ENCODE measurements at regions not wholly inside any gene's neighbourhood (a gene's known extent, or its start where the extent isn't known, plus 50 kb on each side); places are given as distances from the start of the nearest gene placed in this dataset.
"Not testable (repeated sequence)": the region's sequence is repeated elsewhere in the genome, so short reads cannot be mapped to it uniquely, and the experiment has no call there.

GRCh38 chr7:104264285-104264684 lies 56.5 kb upstream of the ORC5 start:
- DNase-seq, result no peak
- no peak for ATAC-seq
- intact Hi-C loops (cut with DNase I), result no loop called here

DNA sequence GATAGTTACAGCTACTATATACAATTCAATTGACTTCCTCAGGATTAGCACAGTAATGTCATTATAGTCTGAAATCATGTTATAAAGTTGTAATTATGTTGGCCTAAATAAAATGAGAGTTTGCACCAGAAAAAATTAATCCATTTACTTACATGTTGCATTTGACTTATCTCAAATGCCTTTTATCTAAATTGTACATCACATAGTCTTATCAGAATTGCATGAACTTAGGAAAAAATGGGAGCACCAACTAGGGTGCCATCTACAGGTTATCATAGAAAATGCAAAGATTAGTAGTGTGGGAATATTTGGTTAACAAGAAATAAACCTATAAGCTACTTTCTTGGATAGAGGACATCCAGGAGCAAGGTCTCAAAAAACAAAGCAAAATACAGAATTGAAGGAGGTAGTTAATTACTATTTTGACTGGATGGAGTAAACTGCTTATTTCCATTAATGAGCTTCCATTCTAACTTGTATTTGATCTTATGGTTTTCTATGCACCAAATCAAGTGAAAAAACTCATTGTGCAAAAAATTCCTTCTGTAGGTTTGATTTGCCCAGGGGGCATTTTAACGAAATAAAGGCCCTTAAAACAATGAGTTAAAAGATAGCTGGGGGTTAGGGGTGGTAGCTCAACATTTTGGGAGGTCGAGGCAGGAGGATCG lies 60.0 kb upstream of the ORC5 start:
- DNase-seq, result no peak
- no peak for ATAC-seq
- intact Hi-C loops (cut with DNase I), result no loop called here

- DNase-seq (no peak), ATAC-seq (no peak)
- intact Hi-C loops (cut with DNase I), result no loop called here
Measured at GRCh38 chr7:104271948-104272347, 56.5 kb upstream of the LHFPL3 start.

GRCh38 chr7:104272767-104273384 lies 55.5 kb upstream of the LHFPL3 start:
- intact Hi-C loops (cut with DNase I), result no loop called here
- DNase-seq (no peak), ATAC-seq (no peak)

- DNase-seq, result no peak
- no peak for ATAC-seq
Measured at GRCh38 chr7:104275900-104276299, 52.5 kb upstream of the LHFPL3 start.

DNA sequence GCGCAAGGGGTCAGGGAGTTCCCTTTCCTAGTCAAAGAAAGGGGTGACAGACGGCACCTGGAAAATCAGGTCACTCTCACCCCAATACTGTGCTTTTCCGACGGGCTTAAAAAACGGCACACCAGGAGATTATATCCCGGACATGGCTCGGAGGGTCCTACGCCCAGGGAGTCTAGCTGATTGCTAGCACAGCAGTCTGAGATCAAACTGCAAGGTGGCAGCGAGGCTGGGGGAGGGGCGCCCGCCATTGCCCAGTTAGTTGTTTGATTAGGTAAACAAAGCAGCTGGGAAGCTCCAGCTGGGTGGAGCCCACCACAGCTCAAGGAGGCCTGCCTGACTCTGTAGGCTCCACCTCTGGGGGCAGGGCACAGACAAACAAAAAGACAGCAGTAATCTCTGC lies 51.7 kb upstream of the LHFPL3 start:
- ATAC-seq; DNase-seq; intact Hi-C loops (cut with DNase I): not testable (repeated sequence)

More at GRCh38 chr7:104275900-104276299, 52.5 kb upstream of the LHFPL3 start:
- intact Hi-C loops (cut with DNase I), result loop anchor here in 1 of 2 donors (2.0 kb wide), 1 partner anchor 573 kb away; no protein-coding TSS in a partner anchor

Data from left cardiac atrium (tissue), 4 donors.